22Rv1 (cell line): ENCODE measurements at regions not wholly inside any gene's neighbourhood (a gene's known extent, or its start where the extent isn't known, plus 50 kb on each side); places are given as distances from the start of the nearest gene placed in this dataset.

Experiments used
- H3K27ac ChIP-seq: fragments of 450-650 bp; 2 replicates; pipeline ENCODE4 v1.5.1; 2017
- ZFX ChIP-seq: fragments of 450-650 bp; IDR thresholded peaks from 2 replicates; pipeline ENCODE4 v1.6.1; 2017; ENCODE audit warnings: antibody characterized with exemption, borderline replicate concordance
- TF ChIP-seq, protein P1 (sequence below): fragments of 450-650 bp; IDR thresholded peaks from 2 replicates; pipeline ENCODE4 v1.5.1; 2017; ENCODE audit warnings: mild to moderate bottlenecking

GRCh38 chr14:53461858-53462257, 308.7 kb upstream of the DDHD1 start:
- no peak overlapping the region for H3K27ac ChIP-seq
- TF ChIP-seq, protein P1, sequence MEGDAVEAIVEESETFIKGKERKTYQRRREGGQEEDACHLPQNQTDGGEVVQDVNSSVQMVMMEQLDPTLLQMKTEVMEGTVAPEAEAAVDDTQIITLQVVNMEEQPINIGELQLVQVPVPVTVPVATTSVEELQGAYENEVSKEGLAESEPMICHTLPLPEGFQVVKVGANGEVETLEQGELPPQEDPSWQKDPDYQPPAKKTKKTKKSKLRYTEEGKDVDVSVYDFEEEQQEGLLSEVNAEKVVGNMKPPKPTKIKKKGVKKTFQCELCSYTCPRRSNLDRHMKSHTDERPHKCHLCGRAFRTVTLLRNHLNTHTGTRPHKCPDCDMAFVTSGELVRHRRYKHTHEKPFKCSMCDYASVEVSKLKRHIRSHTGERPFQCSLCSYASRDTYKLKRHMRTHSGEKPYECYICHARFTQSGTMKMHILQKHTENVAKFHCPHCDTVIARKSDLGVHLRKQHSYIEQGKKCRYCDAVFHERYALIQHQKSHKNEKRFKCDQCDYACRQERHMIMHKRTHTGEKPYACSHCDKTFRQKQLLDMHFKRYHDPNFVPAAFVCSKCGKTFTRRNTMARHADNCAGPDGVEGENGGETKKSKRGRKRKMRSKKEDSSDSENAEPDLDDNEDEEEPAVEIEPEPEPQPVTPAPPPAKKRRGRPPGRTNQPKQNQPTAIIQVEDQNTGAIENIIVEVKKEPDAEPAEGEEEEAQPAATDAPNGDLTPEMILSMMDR = no peak
- TF ChIP-seq ZFX = no peak

- H3K27ac ChIP-seq = no peak overlapping the region
- TF ChIP-seq, protein P1 = no peak
- no peak for TF ChIP-seq ZFX
Observed at GRCh38 chr14:53460544-53460943, 307.4 kb upstream of the DDHD1 start.

- TF ChIP-seq ZFX = no peak
- TF ChIP-seq, protein P1 = no peak
- no peak overlapping the region for H3K27ac ChIP-seq
Observed at GRCh38 chr14:53458368-53458814, 305.3 kb upstream of the DDHD1 start.

GRCh38 chr14:53456931-53457330, 303.8 kb upstream of the DDHD1 start:
- no peak overlapping the region for H3K27ac ChIP-seq
- TF ChIP-seq ZFX = no peak
- TF ChIP-seq, protein P1 = no peak

DNA sequence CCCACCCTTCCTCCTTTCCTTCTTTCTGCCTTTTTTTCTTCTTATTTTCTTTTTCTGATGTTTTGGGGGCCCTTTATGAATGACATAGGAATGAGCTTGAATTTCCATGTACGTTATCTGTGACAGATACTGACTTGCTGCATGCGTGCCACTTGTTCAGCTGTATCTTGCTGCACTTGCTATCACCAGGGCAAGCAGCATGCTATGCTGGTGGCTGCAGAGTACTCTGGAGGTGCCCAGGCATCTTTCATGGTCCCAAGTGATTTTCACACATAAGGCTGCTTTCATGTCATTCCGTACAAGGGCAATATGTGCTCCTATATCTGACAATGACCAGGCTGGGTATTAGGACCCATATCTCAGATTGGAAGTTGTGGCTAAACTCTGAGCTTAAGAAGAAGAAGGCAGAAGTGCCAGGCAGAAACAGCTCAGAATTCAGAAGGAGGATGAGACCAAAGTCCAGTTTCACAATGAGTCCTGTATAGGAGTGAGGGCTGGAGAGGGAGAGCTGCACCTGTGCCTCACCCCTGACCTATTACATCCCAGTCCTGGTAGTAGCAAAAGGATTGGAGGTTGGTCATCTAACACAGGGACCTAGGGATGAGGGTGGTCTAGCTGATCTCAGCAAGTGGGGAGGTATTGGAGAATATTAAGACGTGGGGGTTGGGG, 299.0 kb upstream of the DDHD1 start:
- H3K27ac ChIP-seq = no peak overlapping the region
- TF ChIP-seq ZFX = no peak
- TF ChIP-seq, protein P1 = no peak

DNA sequence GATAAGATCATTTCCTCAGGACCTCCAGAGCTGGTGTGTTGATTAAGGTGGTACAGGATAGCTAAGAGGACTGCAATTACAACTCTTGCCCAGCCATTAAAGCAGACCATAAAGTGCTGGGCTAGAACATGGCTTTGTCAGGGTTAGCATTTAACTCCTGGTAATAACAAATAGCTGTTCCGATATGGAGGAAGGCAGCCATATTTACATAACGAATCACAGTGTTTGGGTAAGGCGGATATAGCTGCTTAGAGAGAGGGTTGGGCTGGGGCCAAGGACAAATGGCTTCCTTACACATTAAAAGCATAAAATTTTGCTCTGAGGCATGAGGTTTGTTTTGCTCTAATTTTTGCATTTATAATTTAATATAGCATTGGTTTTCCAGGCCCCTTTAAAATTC, 297.7 kb upstream of the DDHD1 start:
- H3K27ac ChIP-seq = peak overlapping the region; percentile 4; the same call in 1 of the 2 replicates
- TF ChIP-seq, protein P1 = no peak
- TF ChIP-seq ZFX = no peak

DNA sequence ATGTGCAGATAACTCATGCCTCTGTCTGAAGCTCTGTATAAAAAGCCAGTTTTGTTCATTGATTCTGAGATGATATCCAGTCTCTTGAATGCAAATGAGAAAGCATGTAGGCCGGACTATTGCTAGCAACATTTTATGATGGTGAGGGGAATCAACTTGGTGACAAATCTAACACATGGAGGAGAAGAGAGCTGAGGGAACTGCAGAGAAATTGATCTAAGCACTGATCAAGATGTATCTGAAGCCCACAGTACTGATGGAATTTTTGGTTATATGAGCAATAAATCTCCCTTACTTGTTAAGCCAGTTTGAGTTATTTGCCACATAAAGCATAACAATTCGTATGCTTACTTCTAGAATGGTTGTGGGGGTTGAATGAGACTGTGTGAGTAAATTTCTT, 295.6 kb upstream of the DDHD1 start:
- TF ChIP-seq ZFX = no peak
- TF ChIP-seq, protein P1 = no peak
- H3K27ac ChIP-seq = no peak overlapping the region
